ENCODE measurements at regions not wholly inside any gene's neighbourhood (a gene's known extent, or its start where the extent isn't known, plus 50 kb on each side); places are given as distances from the start of the nearest gene placed in this dataset.

DNA sequence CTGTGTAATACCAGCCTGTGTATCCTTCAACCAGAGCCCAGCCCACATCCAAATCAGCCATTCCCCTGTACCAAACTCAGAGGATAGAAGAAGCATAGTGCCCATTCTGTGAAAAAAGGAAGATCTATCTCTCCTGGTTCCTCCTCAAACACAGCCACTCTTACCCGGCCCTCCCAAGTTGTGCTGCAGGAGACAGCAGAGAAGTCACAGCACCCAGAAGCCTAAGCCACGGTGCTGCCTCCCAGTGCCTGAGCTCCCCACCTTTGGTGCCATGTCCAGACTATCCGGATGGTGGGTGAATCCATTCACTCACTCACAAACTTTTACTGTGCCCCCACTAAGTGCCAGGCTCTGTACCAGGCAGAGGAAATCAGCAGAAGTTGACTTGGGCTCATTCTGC, 166.0 kb upstream of the ZMIZ1 start:
- no peak for DNase-seq

DNA sequence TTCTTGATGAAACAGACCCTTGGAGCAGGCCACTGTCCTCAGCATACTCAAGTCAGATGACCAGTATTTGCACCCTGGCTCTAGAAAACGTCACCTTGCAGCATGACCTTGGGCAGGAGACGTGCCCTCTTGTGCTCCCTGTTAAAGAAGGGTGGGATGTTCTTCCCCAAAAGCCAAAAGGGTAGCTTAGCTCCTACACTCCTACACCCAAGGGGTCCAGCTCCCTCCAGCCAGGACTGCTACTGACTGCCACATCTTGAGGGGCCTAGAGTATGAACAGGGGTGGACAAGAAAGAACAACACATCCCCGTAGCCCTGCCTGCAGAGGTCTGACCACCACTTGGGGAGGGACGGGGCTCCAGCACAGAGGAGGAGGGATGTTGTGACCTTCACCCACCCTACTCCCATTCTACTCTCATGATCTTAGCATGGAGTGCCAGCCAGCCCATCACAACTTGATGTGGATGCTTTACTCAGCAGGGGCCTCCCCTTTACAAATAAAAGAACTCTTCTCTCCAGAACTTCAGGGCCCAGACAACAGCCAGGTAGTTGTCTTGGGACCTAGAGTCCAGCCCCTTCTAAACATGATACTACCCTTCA, 165.3 kb upstream of the ZMIZ1 start:
- no peak for DNase-seq

DNA sequence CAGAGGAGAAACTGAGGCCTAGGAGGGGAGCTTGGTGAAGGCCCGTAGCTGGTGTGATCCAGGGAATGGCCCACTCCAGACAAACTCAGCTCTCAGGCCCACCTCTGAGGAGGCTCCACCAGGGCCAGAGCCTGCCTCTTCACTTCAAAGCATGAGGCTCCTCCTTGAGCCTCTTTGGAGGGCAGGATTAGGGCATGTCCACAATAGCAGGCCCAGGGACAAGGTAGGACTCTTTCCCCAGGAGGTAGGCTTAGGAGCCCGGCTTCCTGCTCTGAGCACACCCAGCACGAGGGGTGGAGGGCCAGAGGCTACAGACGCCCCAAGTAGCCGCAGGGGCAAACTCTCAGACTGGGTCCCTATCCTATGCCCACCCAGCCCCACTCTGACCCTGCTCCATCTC, 164.6 kb upstream of the ZMIZ1 start:
- DNase-seq = no peak

DNA sequence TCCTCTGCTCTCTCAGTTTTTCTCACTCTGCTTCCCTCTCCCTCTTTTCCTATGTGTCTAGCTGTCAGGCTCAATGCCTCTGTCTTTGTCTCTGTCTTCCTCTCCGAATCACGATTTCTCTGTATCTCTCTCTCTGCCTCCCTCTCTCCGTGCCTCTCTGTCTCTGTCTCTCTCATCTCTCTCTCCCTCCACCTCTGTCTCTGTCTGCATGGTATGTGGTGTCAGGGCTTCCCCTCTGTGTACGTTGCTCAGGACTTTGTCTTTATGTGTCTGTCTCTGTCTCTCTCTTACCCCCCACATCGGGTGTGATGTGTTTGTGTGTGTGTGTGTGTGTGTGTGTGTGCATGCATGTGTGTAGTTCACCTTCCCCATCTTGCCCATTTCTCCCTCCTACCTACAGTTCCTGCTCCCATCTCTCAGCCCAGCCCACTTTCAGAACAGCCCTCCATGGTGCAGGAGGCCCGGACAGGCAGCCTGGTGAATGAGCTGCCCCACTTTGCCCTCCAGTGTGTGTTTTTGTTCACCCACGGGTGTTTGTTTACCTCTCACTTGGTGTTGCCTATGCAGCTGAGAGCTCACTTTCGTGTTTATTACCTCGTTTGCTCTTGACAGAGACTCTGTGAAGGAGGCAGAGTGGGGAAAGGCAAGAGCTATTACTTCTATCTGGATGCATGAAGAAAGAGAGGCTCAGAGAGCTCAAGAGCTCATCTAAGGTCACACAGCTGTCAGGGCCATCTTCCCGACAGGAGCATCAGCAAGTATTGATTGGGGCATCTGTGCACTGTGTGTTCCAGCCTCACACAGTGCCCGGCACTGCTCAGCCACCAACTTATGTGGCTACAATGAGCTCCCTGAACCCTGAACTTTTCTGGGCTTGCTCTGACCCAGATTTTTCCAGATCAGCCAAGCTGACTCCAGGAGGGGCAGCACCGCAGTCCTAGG, 163.5 kb upstream of the ZMIZ1 start:
- no peak for DNase-seq

DNA sequence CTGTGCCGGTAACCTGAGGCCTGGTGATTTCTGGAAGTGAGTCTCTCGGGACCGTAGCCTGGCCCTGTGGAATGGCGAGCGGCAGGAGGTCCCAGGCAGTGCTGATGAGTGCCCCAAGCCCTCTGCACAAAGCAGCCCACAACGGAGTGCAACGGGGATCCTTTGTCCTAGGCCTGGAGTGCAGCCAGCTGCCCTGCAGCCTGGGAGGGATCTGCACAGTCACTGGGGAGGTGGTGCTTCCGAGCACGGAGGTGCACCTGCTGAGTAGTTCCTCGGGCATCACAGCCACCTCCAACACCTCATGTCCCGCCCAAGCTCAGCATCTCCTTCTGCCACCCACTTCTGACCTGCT, 162.8 kb upstream of the ZMIZ1 start:
- no peak for DNase-seq

DNA sequence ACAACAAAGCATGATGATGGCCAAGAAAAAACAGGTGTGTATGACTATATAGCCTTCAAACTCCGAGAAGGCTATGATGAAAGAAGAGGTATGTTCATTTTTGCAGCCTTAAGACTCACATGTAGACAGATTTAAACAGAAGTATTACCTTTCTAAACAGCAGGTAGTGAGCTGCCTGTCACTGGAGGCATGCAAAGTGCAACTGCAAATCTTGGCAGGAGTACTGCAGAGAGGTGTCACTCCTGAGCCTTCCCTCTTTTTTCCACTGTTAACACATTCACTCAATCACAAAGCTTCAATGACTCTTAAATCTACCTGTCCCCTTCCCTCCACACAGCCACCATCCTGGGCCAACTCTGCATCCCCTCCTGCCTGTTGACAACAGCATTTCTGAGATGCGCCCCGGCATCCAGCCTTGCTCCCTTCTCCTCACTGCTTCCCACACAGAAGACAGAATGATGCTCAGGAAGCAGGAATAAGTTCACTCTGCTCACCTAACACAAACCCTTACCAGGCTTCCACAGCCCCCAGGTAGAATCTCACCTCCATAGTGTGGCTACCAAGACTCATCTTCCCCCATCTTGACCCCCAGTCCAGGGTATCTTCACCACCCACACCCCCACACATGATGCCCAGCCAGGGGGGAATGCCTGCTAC, 161.9 kb upstream of the ZMIZ1 start:
- no peak for DNase-seq

DNA sequence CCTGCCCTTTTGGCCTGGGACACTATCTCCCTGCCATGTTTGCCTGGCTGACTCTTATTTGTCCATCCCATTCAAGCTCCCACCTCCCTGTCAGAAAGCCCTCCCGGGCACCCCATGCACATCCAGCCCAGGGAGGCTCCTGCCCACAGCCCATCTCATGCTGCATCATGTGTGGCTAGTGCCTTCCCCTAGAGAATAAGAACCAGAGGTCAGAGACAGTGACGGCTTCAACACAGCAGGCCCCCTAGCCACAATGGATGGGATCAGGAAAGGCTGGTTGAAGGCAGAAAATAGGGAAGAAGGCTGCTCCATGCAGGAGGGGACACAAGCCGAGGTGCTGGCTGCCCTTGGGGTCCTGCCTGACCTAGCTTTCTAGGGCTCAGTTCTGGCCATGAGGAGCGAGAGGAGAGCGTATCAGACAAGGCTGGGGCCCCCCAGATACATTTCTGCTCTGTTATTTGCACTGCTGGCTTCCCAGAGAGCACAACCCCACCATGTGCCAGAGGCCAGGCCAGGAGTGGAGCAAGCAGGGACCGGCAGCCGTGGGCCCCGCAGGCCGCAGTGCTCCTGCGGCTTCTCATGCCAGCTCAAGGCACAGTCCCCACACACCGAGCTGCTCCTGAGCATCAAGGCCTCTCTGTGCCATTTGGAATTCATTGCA, 161.1 kb upstream of the ZMIZ1 start:
- DNase-seq = no peak

DNA sequence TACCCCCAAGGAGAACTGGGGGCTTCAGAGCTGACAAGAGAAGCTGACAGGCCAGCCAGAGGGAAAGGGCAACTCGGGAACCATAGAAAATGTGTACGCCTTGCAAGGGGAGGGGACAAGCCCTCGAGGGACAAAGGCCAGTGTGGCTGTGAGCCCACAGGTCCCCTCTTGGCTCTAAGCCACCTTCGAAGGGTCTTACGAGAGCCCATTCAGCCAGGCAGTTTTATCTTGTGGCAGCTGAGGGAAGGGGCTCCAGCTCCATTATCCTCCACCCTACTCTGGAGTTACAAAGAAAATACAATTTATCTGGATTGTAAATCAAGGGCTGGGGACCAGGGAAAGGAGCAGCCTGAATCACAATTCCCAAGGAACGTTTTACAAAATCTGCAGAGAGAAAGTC, 159.5 kb upstream of the ZMIZ1 start:
- no peak for DNase-seq

DNA sequence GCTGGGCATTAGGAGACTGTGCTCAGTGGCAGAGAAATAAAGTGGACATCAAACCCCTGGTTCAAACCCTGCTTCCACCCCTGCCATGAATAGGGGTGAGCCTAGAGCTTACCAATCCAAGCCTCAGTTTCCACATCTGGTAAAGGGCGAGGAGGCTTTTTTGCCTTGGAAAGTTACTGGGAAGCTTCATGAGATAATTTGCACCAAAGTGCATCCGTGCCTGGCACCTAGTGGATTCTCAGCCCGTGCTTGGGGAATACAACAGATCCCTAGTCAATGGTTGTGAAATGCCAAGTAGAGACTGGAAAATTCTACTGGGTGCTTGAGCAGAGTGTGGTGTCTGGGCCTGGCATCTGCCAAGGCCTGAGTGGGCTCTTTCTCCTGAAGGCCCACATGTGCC, 158.7 kb upstream of the ZMIZ1 start:
- no peak for DNase-seq

DNA sequence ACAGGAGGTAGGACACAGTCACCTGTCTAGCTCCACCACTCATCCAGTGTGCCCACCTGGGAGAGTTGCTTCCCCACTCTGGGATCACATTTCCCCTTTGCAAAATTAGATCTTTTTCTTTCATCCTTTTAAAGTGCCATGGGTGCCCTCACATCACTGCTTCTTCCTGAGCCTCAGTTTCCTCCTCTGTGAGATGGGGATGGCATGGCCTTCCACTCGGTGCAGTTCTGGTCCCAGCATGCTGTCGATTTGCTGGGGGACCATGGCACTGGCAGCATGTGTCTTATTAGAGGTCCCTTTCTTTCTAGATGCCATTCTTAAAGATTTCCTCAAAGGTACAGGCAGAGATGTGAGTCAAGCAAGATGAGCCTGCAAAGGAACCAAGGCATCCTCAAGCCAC, 158.3 kb upstream of the ZMIZ1 start:
- no peak for DNase-seq

DNA sequence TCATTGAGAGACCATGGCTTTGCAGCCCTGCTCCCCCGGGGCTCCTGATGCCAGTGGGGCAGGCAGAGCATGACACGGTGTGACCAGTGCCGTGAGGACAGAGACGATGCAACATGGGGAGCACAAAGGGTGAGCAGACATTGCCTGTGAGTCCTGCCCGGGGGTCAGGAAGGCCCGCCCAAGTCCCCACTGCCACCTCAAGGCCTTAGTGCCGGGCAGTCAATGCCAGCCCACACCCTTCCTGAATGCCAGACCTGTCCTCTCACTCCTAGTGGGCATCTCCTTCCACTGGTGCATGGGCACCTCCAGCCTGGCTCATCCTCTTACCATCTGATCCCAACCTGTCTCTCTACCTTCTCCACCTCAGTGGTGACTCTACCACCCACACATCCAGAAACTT, 157.9 kb upstream of the ZMIZ1 start:
- DNase-seq = no peak

DNA sequence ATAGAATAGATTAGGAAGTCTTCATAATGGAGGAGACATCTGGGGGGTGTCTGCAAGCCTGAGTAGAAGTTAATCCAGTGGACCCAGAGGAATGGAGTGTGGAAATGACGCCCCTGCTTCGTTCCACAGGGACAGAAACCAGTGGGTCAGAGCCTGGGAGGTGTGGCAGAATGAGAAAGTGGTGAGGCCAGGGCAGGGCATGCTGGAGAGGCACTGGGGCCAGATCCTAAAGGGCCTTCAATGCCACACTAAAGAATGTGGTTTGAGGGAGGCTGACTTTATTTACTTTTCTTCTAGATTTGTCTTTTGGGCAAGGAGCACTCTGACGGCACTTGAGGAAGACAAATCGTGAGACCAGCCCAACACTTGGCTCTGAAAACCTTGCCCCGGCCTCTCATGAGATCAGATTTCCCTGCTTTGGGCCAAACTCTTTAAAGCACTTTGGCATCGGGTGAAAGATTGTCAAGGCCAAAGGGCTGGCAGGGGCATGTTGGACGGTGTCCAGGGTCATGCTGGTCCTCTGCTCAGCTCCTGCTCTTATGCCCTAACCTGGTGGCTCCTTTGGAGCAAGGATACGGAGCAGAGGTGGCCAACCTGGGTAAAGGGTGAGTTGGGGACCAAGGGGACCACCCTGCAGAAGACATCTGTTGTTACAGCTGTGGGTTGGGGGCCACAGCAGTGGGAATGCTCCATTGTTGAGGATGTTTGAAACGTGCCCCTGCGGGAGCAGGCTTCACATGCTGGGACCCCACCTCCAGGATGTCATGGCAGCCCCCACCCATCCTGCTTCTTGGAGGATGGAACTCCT, 157.0 kb upstream of the ZMIZ1 start:
- DNase-seq = no peak

DNA sequence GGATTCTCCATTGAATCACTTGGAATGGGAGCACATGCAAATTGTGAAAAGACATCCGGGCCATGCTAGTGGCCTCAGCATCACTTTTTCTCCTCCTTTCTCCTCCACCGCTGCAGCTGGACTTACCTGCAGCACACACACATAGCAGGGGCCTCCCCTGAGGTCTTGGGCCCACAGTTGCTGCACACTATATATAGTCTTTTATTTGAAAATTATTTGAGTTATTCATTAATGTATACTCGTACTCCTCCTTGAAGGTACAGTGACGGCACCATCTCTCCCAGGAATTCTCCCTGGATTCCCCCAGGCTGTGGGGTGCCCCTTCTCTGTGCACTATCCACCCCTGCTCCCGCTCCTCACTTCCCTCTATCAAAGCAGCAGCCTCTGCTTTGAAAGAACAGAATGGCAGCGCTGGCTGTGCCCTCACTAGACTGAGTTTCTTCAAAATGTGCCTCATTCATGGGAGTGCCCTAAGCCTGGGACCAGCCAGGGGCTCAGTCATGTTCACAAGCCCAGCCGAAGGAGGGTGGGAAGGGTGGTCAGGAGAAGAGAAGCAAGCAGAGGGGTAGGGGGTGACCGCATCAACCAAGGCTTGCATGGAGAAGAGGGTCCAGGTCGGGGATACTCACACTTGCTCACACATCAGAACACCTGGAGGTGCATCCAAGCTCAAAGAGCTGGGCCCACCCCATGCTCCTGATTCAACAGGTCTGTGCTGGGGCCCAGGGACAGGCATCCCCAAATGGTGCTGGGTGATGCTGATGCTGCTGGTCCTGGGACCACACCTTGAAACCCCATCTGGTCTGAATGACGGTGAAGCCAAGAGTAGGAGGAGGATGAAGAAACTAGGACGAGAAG, 156.2 kb upstream of the ZMIZ1 start:
- DNase-seq = no peak

DNA sequence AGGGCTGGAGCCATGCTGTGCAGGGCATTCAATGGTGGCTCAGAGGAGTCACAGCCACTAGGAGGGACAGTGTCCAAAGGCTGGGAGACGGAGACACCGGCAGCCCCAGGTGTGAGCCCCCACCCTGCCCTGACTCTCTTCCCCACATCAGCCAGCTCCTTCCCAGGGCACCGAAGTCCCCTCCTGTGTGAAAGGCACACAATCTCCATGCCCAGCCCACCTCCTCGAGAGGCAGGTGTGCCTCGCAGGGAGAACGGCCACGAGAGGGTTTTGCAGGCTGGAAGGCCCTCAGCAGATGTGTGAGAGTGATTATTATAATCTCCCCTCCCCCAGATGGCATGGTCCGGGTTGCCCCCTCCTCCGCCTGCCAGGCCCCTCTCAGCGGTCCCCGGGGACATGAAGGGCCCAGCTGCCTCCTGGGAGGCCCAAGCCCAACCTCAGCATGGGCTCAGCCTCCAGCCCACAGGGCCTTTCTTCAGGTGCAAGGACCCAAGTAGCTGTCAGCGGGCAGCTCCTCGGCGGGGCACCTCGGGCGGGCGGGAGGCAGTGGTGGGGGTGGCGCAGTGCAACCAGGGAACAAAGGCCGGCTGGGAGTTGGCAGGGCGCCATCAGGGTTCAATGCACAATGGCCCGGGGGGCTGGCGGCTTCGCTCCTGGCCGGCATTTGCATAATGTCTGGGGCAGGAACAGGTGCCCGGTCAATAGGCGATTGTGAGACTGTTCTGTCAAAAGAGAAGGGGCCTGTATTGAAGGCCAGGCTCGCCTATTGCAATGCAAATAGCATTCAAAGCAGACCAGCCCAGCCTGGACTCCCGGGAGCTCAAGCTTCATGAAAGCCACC, 155.3 kb upstream of the ZMIZ1 start:
- DNase-seq = no peak

DNA sequence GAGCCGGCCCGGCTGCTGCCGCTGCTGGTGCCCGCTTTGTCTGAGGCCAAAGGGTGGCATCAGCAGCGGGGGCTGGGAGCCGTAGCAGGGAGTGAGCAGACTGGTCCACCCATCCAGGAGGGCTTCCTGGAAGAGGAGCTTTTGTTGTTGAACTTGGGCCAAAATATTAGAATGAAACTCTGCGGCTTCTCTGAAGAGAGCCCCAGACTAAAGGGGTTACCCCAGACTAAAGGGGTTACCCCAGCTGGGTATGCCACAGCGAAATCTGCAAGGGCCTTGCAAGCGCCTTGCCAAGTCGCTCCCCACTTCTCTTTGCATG, 154.7 kb upstream of the ZMIZ1 start:
- no peak for DNase-seq

DNA sequence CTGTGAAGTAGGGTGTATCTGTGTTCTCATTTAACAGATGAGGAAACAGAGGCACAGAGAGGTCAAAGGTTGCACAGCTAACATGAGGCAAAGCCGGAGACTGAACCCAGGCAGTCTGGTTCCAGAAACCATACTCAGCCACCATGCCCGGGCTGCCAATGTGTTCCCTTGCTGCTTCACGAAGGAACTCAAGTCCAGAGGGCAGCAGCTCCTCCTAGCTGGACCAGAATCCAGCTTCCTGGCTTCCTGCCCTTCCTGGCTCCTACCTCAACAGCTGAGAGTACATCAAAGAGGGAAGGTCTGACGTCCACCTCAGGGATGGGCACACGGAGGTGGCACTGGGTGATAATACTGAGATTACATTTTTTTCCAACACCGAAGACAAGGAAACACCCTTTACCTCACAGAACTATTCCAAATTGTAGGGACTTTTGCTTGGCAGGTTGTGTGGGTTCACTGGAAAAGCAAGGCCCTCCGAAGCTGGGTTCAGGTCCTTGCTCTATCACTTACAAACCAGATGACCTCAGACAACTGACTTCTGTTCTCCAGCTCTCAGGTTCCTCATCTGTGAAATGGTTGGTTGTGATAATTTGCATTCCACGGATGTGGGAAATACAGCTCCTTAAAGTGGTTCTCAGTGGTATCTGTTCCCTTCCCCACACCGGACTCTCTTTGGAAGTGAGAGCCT, 154.1 kb upstream of the ZMIZ1 start:
- DNase-seq = no peak

DNA sequence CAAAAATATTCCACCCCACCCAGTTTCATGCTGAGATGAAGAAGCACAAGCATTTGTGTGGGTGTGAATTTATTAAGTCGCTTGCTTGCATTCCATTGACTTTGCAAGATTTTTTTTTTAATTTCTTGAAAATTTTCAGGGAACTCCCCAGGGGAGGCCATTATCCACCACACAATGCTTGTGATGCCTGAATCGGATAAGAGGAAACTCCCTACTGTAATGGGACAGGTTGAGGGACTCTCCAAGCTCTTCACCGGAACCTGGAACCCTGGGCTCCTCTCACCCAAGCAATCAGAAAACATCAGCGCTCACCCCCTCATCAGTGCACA, 153.6 kb upstream of the ZMIZ1 start:
- no peak for DNase-seq

DNA sequence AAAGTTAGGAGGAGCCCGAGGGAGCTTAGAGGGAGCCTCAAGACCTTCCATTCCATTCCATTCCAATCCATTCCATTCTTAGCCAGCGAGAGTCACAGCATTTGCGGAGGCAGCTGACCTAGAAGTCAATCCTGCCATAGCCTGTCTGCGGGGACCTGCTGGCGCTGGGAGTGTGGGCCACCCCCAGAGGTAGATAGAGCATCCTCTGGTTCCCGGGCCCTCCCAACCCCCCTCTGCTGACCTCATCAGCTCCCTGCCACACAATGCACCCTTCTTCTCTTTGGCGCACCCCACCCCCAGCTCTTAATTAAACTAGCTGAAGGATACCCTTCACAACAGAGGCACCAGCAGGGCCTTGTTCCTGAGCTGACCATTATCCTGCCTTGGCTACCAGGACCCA, 152.5 kb upstream of the ZMIZ1 start:
- DNase-seq = no peak

DNA sequence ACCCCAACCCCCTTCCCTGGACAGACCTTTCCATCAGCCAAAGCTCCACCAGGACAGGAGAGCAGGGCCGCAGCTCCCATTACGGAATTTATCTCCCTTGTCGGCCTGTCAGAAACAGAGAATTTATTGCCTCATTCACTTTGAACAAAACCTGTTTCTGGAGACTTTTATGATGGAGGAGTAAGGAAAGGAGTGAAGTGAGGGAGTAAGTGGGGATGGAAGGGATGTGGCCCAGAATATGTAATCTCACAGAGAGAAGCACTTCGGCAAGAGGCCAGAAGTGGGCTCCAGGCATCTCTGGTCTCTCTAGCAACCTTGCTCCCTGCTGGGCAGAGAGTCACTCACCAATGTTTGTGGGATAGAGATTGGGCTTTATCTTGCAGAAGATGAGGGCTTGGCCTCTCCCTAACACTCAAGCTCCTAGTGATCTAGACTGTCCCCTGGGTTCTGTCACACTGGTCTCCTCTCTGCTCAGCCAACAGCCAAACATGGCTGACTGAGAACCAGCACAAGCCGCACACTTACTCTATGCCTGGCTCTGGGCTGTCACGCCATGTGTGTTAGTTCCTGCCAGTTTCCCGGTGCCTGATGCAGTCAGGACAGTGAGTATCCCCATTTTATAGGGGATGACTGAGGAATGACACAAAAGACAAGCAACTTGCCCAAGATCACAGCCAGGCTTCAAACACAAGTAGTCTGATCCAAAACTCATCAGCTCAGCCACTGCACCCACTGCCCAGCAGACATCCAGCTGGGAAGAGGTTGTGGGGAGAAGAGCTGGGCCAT, 149.4 kb upstream of the ZMIZ1 start:
- no peak for DNase-seq

DNA sequence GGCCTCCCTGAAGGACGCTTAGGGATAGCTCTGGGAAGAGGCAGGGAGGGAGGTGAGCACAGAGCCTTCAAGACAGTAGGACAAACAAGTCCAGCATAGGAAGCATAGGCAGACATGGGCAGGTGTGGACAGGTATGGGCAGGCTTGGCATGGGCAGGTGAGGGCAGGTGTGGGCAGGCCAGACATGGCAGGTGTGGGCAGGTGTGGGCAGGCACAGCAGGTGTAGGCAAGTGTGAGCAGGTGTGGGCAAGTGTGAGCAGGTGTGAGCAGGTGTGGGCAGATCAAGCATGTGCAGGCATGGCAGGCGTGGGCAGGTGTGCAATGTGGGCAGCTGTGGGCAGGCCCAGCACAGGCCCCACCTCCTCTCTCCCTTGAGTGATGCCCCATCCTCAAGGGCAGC, 148.8 kb upstream of the ZMIZ1 start:
- DNase-seq = no peak

All from CD4-positive, alpha-beta T cell treated with Interferon gamma for 1 hour (primary cell).